ENCODE measurements at regions not wholly inside any gene's neighbourhood (a gene's known extent, or its start where the extent isn't known, plus 50 kb on each side); places are given as distances from the start of the nearest gene placed in this dataset.

- H3K27ac Mint-ChIP-seq = peak overlapping the region; percentile 26
- peaks cover 16% of the 10 kb centered on the region for H3K4me1 Mint-ChIP-seq (ENCODE audit: low read depth)
- DNase-seq (ENCODE audit: low spot score, unreplicated experiment) = no peak
- no peak overlapping the region for H3K4me3 Mint-ChIP-seq (ENCODE audit: low read depth)
- H3K9me3 Mint-ChIP-seq (ENCODE audit: low read depth) = peaks cover 3% of the 10 kb centered on the region
- TF ChIP-seq CTCF (IDR thresholded peaks at IDR 0.05; ENCODE audit: unreplicated experiment) = no peak
- H3K36me3 Mint-ChIP-seq (ENCODE audit: insufficient read depth) = no peaks in the 10 kb centered on the region
- H3K27me3 Mint-ChIP-seq = no peaks in the 10 kb centered on the region
These were observed 155.4 kb upstream of the BMP2 start for GRCh38 chr20:6611911-6612605.

GRCh38 chr20:6606651-6607050, 160.8 kb upstream of the BMP2 start:
- no peak for DNase-seq (ENCODE audit: low spot score, unreplicated experiment)
- H3K27ac Mint-ChIP-seq = no peak overlapping the region
- H3K27me3 Mint-ChIP-seq = peaks cover 3% of the 10 kb centered on the region
- H3K4me3 Mint-ChIP-seq (ENCODE audit: low read depth) = no peak overlapping the region
- H3K36me3 Mint-ChIP-seq (ENCODE audit: insufficient read depth) = no peaks in the 10 kb centered on the region
- H3K4me1 Mint-ChIP-seq (ENCODE audit: low read depth) = peaks cover 5% of the 10 kb centered on the region
- H3K9me3 Mint-ChIP-seq (ENCODE audit: low read depth) = no peaks in the 10 kb centered on the region
- no peak for TF ChIP-seq CTCF (IDR thresholded peaks at IDR 0.05; ENCODE audit: unreplicated experiment)

- DNase-seq (ENCODE audit: low spot score, unreplicated experiment) = no peak
- H3K4me3 Mint-ChIP-seq (ENCODE audit: low read depth) = no peak overlapping the region
- H3K27ac Mint-ChIP-seq = no peak overlapping the region
These were observed 162.2 kb upstream of the BMP2 start for GRCh38 chr20:6605055-6605935.

GRCh38 chr20:6604179-6604578, 163.3 kb upstream of the BMP2 start:
- no peak overlapping the region for H3K4me3 Mint-ChIP-seq (ENCODE audit: low read depth)
- H3K27me3 Mint-ChIP-seq = peaks cover 6% of the 10 kb centered on the region
- no peak for TF ChIP-seq CTCF (IDR thresholded peaks at IDR 0.05; ENCODE audit: unreplicated experiment)
- H3K4me1 Mint-ChIP-seq (ENCODE audit: low read depth) = peaks cover 2% of the 10 kb centered on the region
- H3K36me3 Mint-ChIP-seq (ENCODE audit: insufficient read depth) = no peaks in the 10 kb centered on the region
- DNase-seq (ENCODE audit: low spot score, unreplicated experiment) = no peak
- H3K27ac Mint-ChIP-seq = no peak overlapping the region
- no peaks in the 10 kb centered on the region for H3K9me3 Mint-ChIP-seq (ENCODE audit: low read depth)

More at GRCh38 chr20:6605055-6605935, 162.2 kb upstream of the BMP2 start:
- no peaks in the 10 kb centered on the region for H3K36me3 Mint-ChIP-seq (ENCODE audit: insufficient read depth)
- H3K4me1 Mint-ChIP-seq (ENCODE audit: low read depth) = peaks cover 5% of the 10 kb centered on the region
- H3K27me3 Mint-ChIP-seq = peaks cover 6% of the 10 kb centered on the region
- H3K9me3 Mint-ChIP-seq (ENCODE audit: low read depth) = no peaks in the 10 kb centered on the region
- TF ChIP-seq CTCF (IDR thresholded peaks at IDR 0.05; ENCODE audit: unreplicated experiment) = no peak

- Mint-ChIP-seq H3K4me3 (ENCODE audit: low read depth) (no peak overlapping the region), H3K4me1 (ENCODE audit: low read depth) (peaks cover 13% of the 10 kb centered on the region), H3K36me3 (ENCODE audit: insufficient read depth) (no peaks in the 10 kb centered on the region), H3K9me3 (ENCODE audit: low read depth) (no peaks in the 10 kb centered on the region), H3K27me3 (peaks cover 6% of the 10 kb centered on the region), H3K27ac (no peak overlapping the region)
- DNase-seq (ENCODE audit: low spot score, unreplicated experiment) = no peak
- TF ChIP-seq CTCF (IDR thresholded peaks at IDR 0.05; ENCODE audit: unreplicated experiment) = no peak
These were observed 167.4 kb upstream of the BMP2 start for GRCh38 chr20:6599876-6600735.
